Activated naive CD4-positive, alpha-beta T cell treated with anti-CD3 and anti-CD28 coated beads, Interleukin-2, amount 10 ng/mL, durations not matched to agents 7 days and 5 days (primary cell): ENCODE measurements at regions not wholly inside any gene's neighbourhood (a gene's known extent, or its start where the extent isn't known, plus 50 kb on each side); places are given as distances from the start of the nearest gene placed in this dataset.
A peak's percentile ranks its signal among the peaks of the same experiment; 100 is the strongest.

Source experiments
- CTCF ChIA-PET: fragments of 350-600 bp; sonication (Branson Sonifier 250); formaldehyde crosslinking; loops from one replicate; lab custom pipeline; 2021; ENCODE audit warnings: antibody characterized with exemption; lab: Charles Lee
- DNase-seq: peaks from one replicate; pipeline ENCODE4 v3.0.0-alpha.2; 2020
- H3K27ac Mint-ChIP-seq: one replicate; pipeline ENCODE4 v1.8.0; 2021; ENCODE audit warnings: mild to moderate bottlenecking, moderate library complexity, mixed read lengths
- H3K27me3 Mint-ChIP-seq: one replicate; pipeline ENCODE4 v1.8.0; 2021; ENCODE audit warnings: mild to moderate bottlenecking, mixed read lengths
- H3K36me3 Mint-ChIP-seq: one replicate; pipeline ENCODE4 v1.8.0; 2021; ENCODE audit warnings: mixed read lengths
- H3K4me1 Mint-ChIP-seq: one replicate; pipeline ENCODE4 v1.8.0; 2021; ENCODE audit warnings: mixed read lengths
- H3K4me3 Mint-ChIP-seq: one replicate; pipeline ENCODE4 v1.8.0; 2021; ENCODE audit warnings: mild to moderate bottlenecking, moderate library complexity, mixed read lengths
- H3K9me3 Mint-ChIP-seq: one replicate; pipeline ENCODE4 v1.8.0; 2021; ENCODE audit warnings: mixed read lengths

GRCh38 chrX:149302705-149303104 lies 202.4 kb downstream of the IDS start:
- CTCF ChIA-PET: no interaction called here
- H3K4me1 Mint-ChIP-seq: no peaks in the 10 kb centered on the region
- H3K27me3 Mint-ChIP-seq: no peaks in the 10 kb centered on the region
- H3K9me3 Mint-ChIP-seq: no peaks in the 10 kb centered on the region
- H3K27ac Mint-ChIP-seq: no peak overlapping the region
- DNase-seq: no peak
- no peaks in the 10 kb centered on the region for H3K36me3 Mint-ChIP-seq
- H3K4me3 Mint-ChIP-seq: no peak overlapping the region

GRCh38 chrX:149298111-149298510 lies 207.0 kb downstream of the IDS start:
- Mint-ChIP-seq H3K4me1 (no peaks in the 10 kb centered on the region), H3K27me3 (no peaks in the 10 kb centered on the region), H3K36me3 (no peaks in the 10 kb centered on the region), H3K9me3 (no peaks in the 10 kb centered on the region), H3K27ac (no peak overlapping the region), H3K4me3 (no peak overlapping the region)
- CTCF ChIA-PET: no interaction called here
- DNase-seq: no peak

GRCh38 chrX:149296092-149296491 lies 209.0 kb downstream of the IDS start:
- no peak overlapping the region for H3K4me3 Mint-ChIP-seq
- H3K36me3 Mint-ChIP-seq: no peaks in the 10 kb centered on the region

GRCh38 chrX:149286940-149287349 lies 218.2 kb downstream of the IDS start:
- H3K27me3 Mint-ChIP-seq: no peaks in the 10 kb centered on the region
- CTCF ChIA-PET: interaction anchor here (0.7 to 1.7 kb wide), 7 partner anchors 184 to 1241 kb away, joined by 3 to 7 read pairs (median 4); no protein-coding TSS in a partner anchor
- H3K9me3 Mint-ChIP-seq: no peaks in the 10 kb centered on the region
- no peak overlapping the region for H3K4me3 Mint-ChIP-seq
- H3K4me1 Mint-ChIP-seq: no peaks in the 10 kb centered on the region
- H3K36me3 Mint-ChIP-seq: no peaks in the 10 kb centered on the region
- DNase-seq: peak; percentile 59
- no peak overlapping the region for H3K27ac Mint-ChIP-seq

More at GRCh38 chrX:149296092-149296491, 209.0 kb downstream of the IDS start:
- H3K4me1 Mint-ChIP-seq: no peaks in the 10 kb centered on the region
- no peak for DNase-seq
- CTCF ChIA-PET: no interaction called here
- no peaks in the 10 kb centered on the region for H3K27me3 Mint-ChIP-seq
- no peaks in the 10 kb centered on the region for H3K9me3 Mint-ChIP-seq
- H3K27ac Mint-ChIP-seq: no peak overlapping the region

- Mint-ChIP-seq H3K4me1 (no peaks in the 10 kb centered on the region), H3K27me3 (no peaks in the 10 kb centered on the region), H3K27ac (no peak overlapping the region), H3K9me3 (no peaks in the 10 kb centered on the region), H3K4me3 (no peak overlapping the region), H3K36me3 (no peaks in the 10 kb centered on the region)
- DNase-seq: no peak
- CTCF ChIA-PET: interaction anchor here (1.0 kb wide), 2 partner anchors 25 to 1233 kb away, joined by 3 to 4 read pairs; no protein-coding TSS in a partner anchor
Observed at GRCh38 chrX:149284616-149285015, 220.5 kb downstream of the IDS start.

DNA sequence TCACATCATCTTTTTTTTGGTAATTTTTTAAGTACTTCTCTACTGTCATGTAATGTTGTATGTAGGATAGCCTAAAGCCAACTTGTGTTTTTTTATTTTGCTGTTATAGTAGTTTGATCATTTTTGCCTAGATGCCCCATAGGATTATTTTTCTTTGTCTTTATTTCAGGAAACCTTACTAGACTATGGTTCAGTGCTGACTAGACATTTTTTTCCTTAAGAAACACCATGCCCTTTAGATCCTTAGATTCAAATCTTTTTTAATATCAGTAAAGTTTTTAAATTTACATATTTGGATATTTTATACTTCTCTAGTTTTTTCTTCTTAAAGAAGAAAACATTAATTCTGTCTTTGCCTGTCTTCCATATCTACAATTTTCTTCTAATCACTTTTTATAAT lies 221.3 kb downstream of the IDS start:
- CTCF ChIA-PET: interaction anchor here (1.0 kb wide), 1 partner anchor 25 kb away, joined by 3 read pairs; no protein-coding TSS in a partner anchor
- peaks cover 3% of the 10 kb centered on the region for H3K27me3 Mint-ChIP-seq
- DNase-seq: no peak
- H3K4me3 Mint-ChIP-seq: no peak overlapping the region
- no peaks in the 10 kb centered on the region for H3K9me3 Mint-ChIP-seq
- H3K36me3 Mint-ChIP-seq: no peaks in the 10 kb centered on the region
- no peak overlapping the region for H3K27ac Mint-ChIP-seq
- no peaks in the 10 kb centered on the region for H3K4me1 Mint-ChIP-seq

GRCh38 chrX:149282909-149283308 lies 222.2 kb downstream of the IDS start:
- no peaks in the 10 kb centered on the region for H3K9me3 Mint-ChIP-seq
- H3K4me1 Mint-ChIP-seq: no peaks in the 10 kb centered on the region
- H3K4me3 Mint-ChIP-seq: no peak overlapping the region
- DNase-seq: no peak
- H3K27me3 Mint-ChIP-seq: peaks cover 4% of the 10 kb centered on the region
- H3K27ac Mint-ChIP-seq: no peak overlapping the region
- no peaks in the 10 kb centered on the region for H3K36me3 Mint-ChIP-seq
- CTCF ChIA-PET: no interaction called here

DNA sequence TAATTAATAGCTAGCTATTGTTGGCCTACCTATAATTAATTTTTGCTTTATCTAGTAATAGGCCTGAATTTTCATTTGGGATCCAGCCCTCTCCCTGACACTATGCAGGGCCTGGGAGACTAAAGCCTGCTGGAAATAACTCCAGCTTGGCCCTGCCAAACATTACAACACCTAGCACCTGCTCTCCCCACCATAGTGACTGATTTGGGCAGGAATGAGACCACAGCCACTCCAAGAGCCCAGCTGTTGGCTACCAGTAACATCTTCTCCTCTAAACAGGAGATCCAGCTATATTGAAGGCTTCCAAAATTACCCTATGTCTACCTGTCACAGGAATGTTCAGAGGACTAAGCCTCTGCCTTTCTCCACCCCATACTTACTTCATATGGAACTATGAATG lies 225.1 kb downstream of the IDS start:
- CTCF ChIA-PET: no interaction called here
- Mint-ChIP-seq H3K4me3 (no peak overlapping the region), H3K36me3 (no peaks in the 10 kb centered on the region), H3K27me3 (peaks cover 4% of the 10 kb centered on the region), H3K4me1 (no peaks in the 10 kb centered on the region), H3K9me3 (no peaks in the 10 kb centered on the region), H3K27ac (no peak overlapping the region)
- no peak for DNase-seq

DNA sequence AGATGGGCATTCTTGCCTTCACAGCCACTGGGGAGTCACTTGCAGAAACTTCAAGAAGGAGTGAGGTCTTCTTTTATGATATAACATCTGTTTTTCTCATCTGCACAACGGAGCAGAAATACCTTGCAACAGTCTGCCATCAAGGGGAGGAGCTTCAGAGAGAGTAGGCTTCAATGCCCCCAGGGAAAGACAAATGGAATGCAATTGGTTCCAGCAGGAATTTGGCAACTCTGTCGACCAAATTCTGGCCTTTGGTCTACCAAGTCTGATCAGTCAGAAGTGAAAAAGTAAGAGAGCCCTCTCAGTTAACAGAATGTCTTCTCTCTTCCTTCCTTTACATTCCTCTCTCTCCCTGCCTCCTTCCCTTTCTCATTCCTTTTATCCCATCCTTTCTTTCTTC lies 229.3 kb downstream of the IDS start:
- DNase-seq: no peak
- Mint-ChIP-seq H3K4me3 (no peak overlapping the region), H3K36me3 (no peaks in the 10 kb centered on the region)

DNA sequence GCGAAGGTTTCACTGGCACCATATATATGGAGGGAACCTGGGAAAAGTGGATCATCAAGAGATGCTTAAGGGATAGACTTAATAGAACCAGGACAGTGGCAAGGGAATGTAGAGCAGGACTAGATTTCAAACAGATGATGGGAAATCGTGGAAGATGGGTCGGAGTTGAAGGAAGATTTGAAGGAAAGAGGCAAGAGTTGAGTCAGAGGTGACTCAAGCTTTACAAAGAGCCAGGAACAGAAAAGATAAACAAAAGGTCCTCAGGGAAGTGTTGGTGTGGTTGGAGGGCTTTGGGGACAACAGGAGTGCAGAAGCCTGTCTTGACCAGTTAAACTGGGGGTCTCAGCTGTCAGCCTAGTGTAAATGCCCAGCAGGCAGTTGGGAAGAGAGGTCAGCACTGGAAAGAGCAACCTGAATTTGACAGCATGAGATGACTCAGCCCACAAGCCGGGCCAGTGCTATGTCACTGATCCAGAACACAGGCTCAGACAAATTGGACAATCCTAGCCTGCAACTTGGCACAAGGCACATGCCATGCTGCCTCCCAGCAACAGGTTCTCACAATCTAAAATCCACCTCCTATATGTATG lies 230.5 kb downstream of the IDS start:
- CTCF ChIA-PET: no interaction called here
- no peaks in the 10 kb centered on the region for H3K9me3 Mint-ChIP-seq
- H3K27me3 Mint-ChIP-seq: peaks cover 4% of the 10 kb centered on the region
- H3K4me3 Mint-ChIP-seq: no peak overlapping the region
- H3K36me3 Mint-ChIP-seq: no peaks in the 10 kb centered on the region
- DNase-seq: no peak
- no peaks in the 10 kb centered on the region for H3K4me1 Mint-ChIP-seq
- H3K27ac Mint-ChIP-seq: no peak overlapping the region

More for the DNA sequence above, 229.3 kb downstream of the IDS start:
- peaks cover 4% of the 10 kb centered on the region for H3K27me3 Mint-ChIP-seq
- CTCF ChIA-PET: no interaction called here
- H3K9me3 Mint-ChIP-seq: no peaks in the 10 kb centered on the region
- no peaks in the 10 kb centered on the region for H3K4me1 Mint-ChIP-seq
- no peak overlapping the region for H3K27ac Mint-ChIP-seq

GRCh38 chrX:149272690-149273463 lies 232.2 kb downstream of the IDS start:
- Mint-ChIP-seq H3K27ac (no peak overlapping the region), H3K4me1 (no peaks in the 10 kb centered on the region), H3K36me3 (no peaks in the 10 kb centered on the region), H3K4me3 (no peak overlapping the region), H3K9me3 (no peaks in the 10 kb centered on the region), H3K27me3 (no peaks in the 10 kb centered on the region)
- CTCF ChIA-PET: no interaction called here
- no peak for DNase-seq

GRCh38 chrX:149267878-149268813 lies 237.0 kb downstream of the IDS start:
- H3K9me3 Mint-ChIP-seq: peaks cover 3% of the 10 kb centered on the region
- no peak overlapping the region for H3K27ac Mint-ChIP-seq
- no peaks in the 10 kb centered on the region for H3K27me3 Mint-ChIP-seq
- DNase-seq: no peak
- CTCF ChIA-PET: no interaction called here
- no peaks in the 10 kb centered on the region for H3K4me1 Mint-ChIP-seq
- H3K4me3 Mint-ChIP-seq: no peak overlapping the region
- no peaks in the 10 kb centered on the region for H3K36me3 Mint-ChIP-seq

- H3K27ac Mint-ChIP-seq: no peak overlapping the region
- H3K36me3 Mint-ChIP-seq: no peaks in the 10 kb centered on the region
- H3K4me3 Mint-ChIP-seq: no peak overlapping the region
- H3K9me3 Mint-ChIP-seq: peaks cover 3% of the 10 kb centered on the region
- DNase-seq: no peak
- peaks cover 4% of the 10 kb centered on the region for H3K27me3 Mint-ChIP-seq
- H3K4me1 Mint-ChIP-seq: no peaks in the 10 kb centered on the region
- CTCF ChIA-PET: no interaction called here
Observed at GRCh38 chrX:149262086-149262485, 243.0 kb downstream of the IDS start.

DNA sequence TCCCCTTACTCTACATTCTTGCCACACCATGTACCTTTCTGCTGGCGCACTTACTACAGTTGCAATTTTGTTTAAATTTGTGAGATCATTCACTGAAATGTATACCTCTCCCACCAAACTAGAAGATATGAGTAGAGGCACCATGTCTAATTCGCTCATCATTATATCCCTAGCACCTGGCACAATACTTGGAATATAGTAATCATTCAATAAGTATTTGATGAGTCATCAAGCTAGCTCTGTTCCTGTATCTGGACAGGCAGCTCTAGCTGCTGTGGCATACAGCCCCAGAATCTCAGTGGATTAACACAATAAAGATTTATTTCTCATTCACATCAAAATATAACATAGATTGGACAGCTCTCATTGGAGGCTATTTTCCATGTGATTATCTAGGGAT lies 245.9 kb downstream of the IDS start:
- no peak overlapping the region for H3K27ac Mint-ChIP-seq
- CTCF ChIA-PET: interaction anchor here (0.6 kb wide), 1 partner anchor 25 kb away, joined by 3 read pairs; no protein-coding TSS in a partner anchor
- DNase-seq: no peak
- no peak overlapping the region for H3K4me3 Mint-ChIP-seq
- H3K36me3 Mint-ChIP-seq: no peaks in the 10 kb centered on the region
- no peaks in the 10 kb centered on the region for H3K9me3 Mint-ChIP-seq
- no peaks in the 10 kb centered on the region for H3K4me1 Mint-ChIP-seq
- peaks cover 4% of the 10 kb centered on the region for H3K27me3 Mint-ChIP-seq
